Panc1 (cell line): ENCODE measurements at regions not wholly inside any gene's neighbourhood (a gene's known extent, or its start where the extent isn't known, plus 50 kb on each side); places are given as distances from the start of the nearest gene placed in this dataset.

Source experiments
- ATAC-seq: fragments of 200-7000 bp; cut with Tn5 transposase; 2 replicates; pipeline ENCODE4 v1.9.1; 2020; ENCODE audit warnings: mild to moderate bottlenecking, moderate library complexity
- BruUV-seq: library from RNA; stranded (reverse); fragments of 400-500 nt; replicated peaks from 2 replicates; lab custom pipeline; 2021; lab: Mats Ljungman, UMichigan
- CTCF ChIA-PET: fragments of 300-600 bp; sonication (Branson Sonifier 250); formaldehyde crosslinking; loops from one replicate; lab custom pipeline; 2022; ENCODE audit warnings: antibody characterized with exemption; lab: Charles Lee
- POLR2A ChIA-PET: fragments of 300-600 bp; sonication (Branson Sonifier 250); formaldehyde crosslinking; loops from one replicate; lab custom pipeline; 2022; ENCODE audit warnings: antibody characterized with exemption; lab: Charles Lee
- DNase-seq: peaks from one replicate; pipeline ENCODE4 v3.0.0-alpha.2; 2010; ENCODE audit warnings: low read depth, low spot score
- H3K27ac ChIP-seq: 2 replicates; pipeline ENCODE4 v1.5.1; 2011; ENCODE audit warnings: mild to moderate bottlenecking, low read length, inconsistent platforms
- H3K27me3 ChIP-seq: fragments of 200-500 bp; sonication (Bioruptor generic); 2 replicates; pipeline ENCODE4 v1.6.0; 2014; ENCODE audit warnings: low read length, inconsistent platforms; ENCODE audit not compliant: control insufficient read depth, insufficient read depth
- H3K36me3 ChIP-seq: fragments of 200-500 bp; sonication (Bioruptor generic); 2 replicates; pipeline ENCODE4 v1.5.1; 2014; ENCODE audit warnings: inconsistent platforms, mild to moderate bottlenecking, low read length, moderate library complexity; ENCODE audit not compliant: control insufficient read depth, insufficient read depth
- H3K4me1 ChIP-seq: 2 replicates; pipeline ENCODE4 v1.5.1; 2011; ENCODE audit warnings: inconsistent platforms, mild to moderate bottlenecking, low read length, moderate library complexity; ENCODE audit not compliant: control insufficient read depth, insufficient read depth
- H3K4me3 ChIP-seq, 2 experiments: 2 replicates each; pipeline ENCODE4 v1.5.1; 2011 to 2012; ENCODE audit warnings: low read depth in 2 of 2, low read length in 2 of 2, mild to moderate bottlenecking in 2 of 2, inconsistent platforms in 1 of 2, moderate library complexity in 1 of 2
- H3K9me3 ChIP-seq: fragments of 200-500 bp; sonication (Bioruptor generic); 2 replicates; pipeline ENCODE4 v1.5.1; 2014; ENCODE audit warnings: low read depth, mild to moderate bottlenecking, inconsistent platforms, low read length, moderate library complexity; ENCODE audit not compliant: control insufficient read depth, insufficient read depth
- CTCF ChIP-seq: fragments of 450-650 bp; IDR thresholded peaks from 2 replicates; pipeline ENCODE4 v1.5.1; 2017; ENCODE audit warnings: mild to moderate bottlenecking
- POLR2AphosphoS5 ChIP-seq: IDR thresholded peaks from 2 replicates; pipeline ENCODE4 v1.6.1; 2012; ENCODE audit warnings: mild to moderate bottlenecking, low read depth, low read length, moderate library complexity
- SIN3A ChIP-seq: IDR thresholded peaks from 2 replicates; pipeline ENCODE4 v1.6.1; 2012; ENCODE audit warnings: low read depth, mild to moderate bottlenecking, low read length, moderate library complexity, borderline replicate concordance; ENCODE audit not compliant: insufficient read depth
- TCF7L2 ChIP-seq: IDR thresholded peaks from 2 replicates; pipeline ENCODE4 v1.6.1; 2011; ENCODE audit warnings: mild to moderate bottlenecking, low read depth, low read length, inconsistent platforms
- in situ Hi-C: cut with HindIII; loops from 2 replicates; pipeline ENCODE4 v1.10.0; 2016; ENCODE audit warnings: low sequenced_read_pairs, low pct_unique_long_range_greater_than_20kb
- intact Hi-C: fragments of 100-400 bp; cut with micrococcal nuclease; formaldehyde crosslinking; loops from one replicate; pipeline ENCODE4 v1.10.0; 2022; ENCODE audit not compliant: unreplicated experiment
- TF ChIP-seq, protein P1 (sequence below), 2 experiments: IDR thresholded peaks; 2 replicates each; pipeline ENCODE4 v1.6.1; 2011 to 2012; ENCODE audit warnings: low read depth in 2 of 2, control low read depth in 1 of 2, low read length in 1 of 2, mild to moderate bottlenecking in 1 of 2, moderate library complexity in 1 of 2; ENCODE audit not compliant: insufficient read depth in 1 of 2

GRCh38 chr4:124181039-124181438 lies 531.5 kb downstream of the ANKRD50 start:
- no peaks in the 10 kb centered on the region; the same call in 1 of the 2 replicates for H3K4me1 ChIP-seq
- no peaks in the 10 kb centered on the region for H3K36me3 ChIP-seq
- H3K27ac ChIP-seq = no peak overlapping the region
- POLR2A ChIA-PET = no interaction called here
- in situ Hi-C loops (no loop called here), intact Hi-C loops (no loop called here)
- BruUV-seq = no TSS peak
- no peak for DNase-seq
- TF ChIP-seq SIN3A (no peak), TCF7L2 (no peak), POLR2AphosphoS5 (no peak), CTCF (no peak)
- TF ChIP-seq, protein P1, sequence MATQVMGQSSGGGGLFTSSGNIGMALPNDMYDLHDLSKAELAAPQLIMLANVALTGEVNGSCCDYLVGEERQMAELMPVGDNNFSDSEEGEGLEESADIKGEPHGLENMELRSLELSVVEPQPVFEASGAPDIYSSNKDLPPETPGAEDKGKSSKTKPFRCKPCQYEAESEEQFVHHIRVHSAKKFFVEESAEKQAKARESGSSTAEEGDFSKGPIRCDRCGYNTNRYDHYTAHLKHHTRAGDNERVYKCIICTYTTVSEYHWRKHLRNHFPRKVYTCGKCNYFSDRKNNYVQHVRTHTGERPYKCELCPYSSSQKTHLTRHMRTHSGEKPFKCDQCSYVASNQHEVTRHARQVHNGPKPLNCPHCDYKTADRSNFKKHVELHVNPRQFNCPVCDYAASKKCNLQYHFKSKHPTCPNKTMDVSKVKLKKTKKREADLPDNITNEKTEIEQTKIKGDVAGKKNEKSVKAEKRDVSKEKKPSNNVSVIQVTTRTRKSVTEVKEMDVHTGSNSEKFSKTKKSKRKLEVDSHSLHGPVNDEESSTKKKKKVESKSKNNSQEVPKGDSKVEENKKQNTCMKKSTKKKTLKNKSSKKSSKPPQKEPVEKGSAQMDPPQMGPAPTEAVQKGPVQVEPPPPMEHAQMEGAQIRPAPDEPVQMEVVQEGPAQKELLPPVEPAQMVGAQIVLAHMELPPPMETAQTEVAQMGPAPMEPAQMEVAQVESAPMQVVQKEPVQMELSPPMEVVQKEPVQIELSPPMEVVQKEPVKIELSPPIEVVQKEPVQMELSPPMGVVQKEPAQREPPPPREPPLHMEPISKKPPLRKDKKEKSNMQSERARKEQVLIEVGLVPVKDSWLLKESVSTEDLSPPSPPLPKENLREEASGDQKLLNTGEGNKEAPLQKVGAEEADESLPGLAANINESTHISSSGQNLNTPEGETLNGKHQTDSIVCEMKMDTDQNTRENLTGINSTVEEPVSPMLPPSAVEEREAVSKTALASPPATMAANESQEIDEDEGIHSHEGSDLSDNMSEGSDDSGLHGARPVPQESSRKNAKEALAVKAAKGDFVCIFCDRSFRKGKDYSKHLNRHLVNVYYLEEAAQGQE (IDR thresholded peaks at IDR 0.05; ENCODE audit: insufficient read depth in 1 of 2, low read depth in 2 of 2, low read length in 1 of 2) = no peak
- no peaks in the 10 kb centered on the region; the same call in 1 of the 2 replicates for H3K9me3 ChIP-seq
- CTCF ChIA-PET = no interaction called here
- H3K27me3 ChIP-seq = no peaks in the 10 kb centered on the region
- ATAC-seq = no peak
- no peak overlapping the region for H3K4me3 ChIP-seq

GRCh38 chr4:124183231-124183630 lies 529.3 kb downstream of the ANKRD50 start:
- in situ Hi-C loops = no loop called here
- no TSS peak for BruUV-seq
- CTCF ChIA-PET = no interaction called here

More at GRCh38 chr4:124183231-124183630, 529.3 kb downstream of the ANKRD50 start:
- POLR2A ChIA-PET = no interaction called here
- TF ChIP-seq, protein P1 (IDR thresholded peaks at IDR 0.05; ENCODE audit: insufficient read depth in 1 of 2, low read depth in 2 of 2, low read length in 1 of 2) = no peak
- no peak for TF ChIP-seq CTCF
- TF ChIP-seq TCF7L2 = no peak
- Histone ChIP-seq H3K27me3 (no peaks in the 10 kb centered on the region), H3K4me3 (no peak overlapping the region), H3K27ac (no peak overlapping the region), H3K9me3 (no peaks in the 10 kb centered on the region; the same call in 1 of the 2 replicates), H3K36me3 (no peaks in the 10 kb centered on the region), H3K4me1 (no peaks in the 10 kb centered on the region)
- no peak for ATAC-seq
- intact Hi-C loops = no loop called here
- no peak for DNase-seq
